Heart right ventricle (tissue), 16 donors: ENCODE measurements at regions not wholly inside any gene's neighbourhood (a gene's known extent, or its start where the extent isn't known, plus 50 kb on each side); places are given as distances from the start of the nearest gene placed in this dataset.

Source experiments
- ATAC-seq, 8 donors: fragments of 200-7000 bp; cut with Tn5 transposase; one replicate each; pipeline ENCODE4 v1.9.1; 2020; ENCODE audit warnings: mild to moderate bottlenecking in 8 of 8, moderate library complexity in 8 of 8, moderate number of reproducible peaks in 1 of 8
- DNase-seq, 2 donors: peaks; one replicate each; pipeline ENCODE4 v3.0.0-alpha.2; 2020
- H3K27ac ChIP-seq, 10 donors: fragments of 200-600 bp; sonication (generic) in 2 of 10; one replicate each; pipeline versions ENCODE4 v1.5.0 to v1.8.0; 2020 to 2022; ENCODE audit warnings: mild to moderate bottlenecking in 3 of 10
- H3K27me3 ChIP-seq, 7 donors: fragments of 200-600 bp; one replicate each; pipeline ENCODE4 v1.8.0; 2021 to 2022; ENCODE audit warnings: mild to moderate bottlenecking in 2 of 7
- H3K36me3 ChIP-seq, 9 donors: fragments of 200-600 bp; sonication (generic) in 1 of 9; one replicate each; pipeline versions ENCODE4 v1.5.0 to v1.8.0; 2020 to 2022; ENCODE audit warnings: mild to moderate bottlenecking in 2 of 9
- H3K4me1 ChIP-seq, 9 donors: fragments of 200-600 bp; sonication (generic) in 1 of 9; one replicate each; pipeline versions ENCODE4 v1.5.0 to v1.8.0; 2020 to 2022; ENCODE audit warnings: mild to moderate bottlenecking in 4 of 9
- H3K4me3 ChIP-seq, 10 donors: fragments of 200-600 bp; sonication (generic) in 2 of 10; one replicate each; pipeline versions ENCODE4 v1.5.0 to v1.8.0; 2020 to 2022; ENCODE audit warnings: mild to moderate bottlenecking in 7 of 10, moderate library complexity in 2 of 10
- H3K9me3 ChIP-seq, 11 donors: fragments of 200-600 bp in 10 of 11; sonication (generic) in 2 of 11; one replicate each; pipeline versions ENCODE4 v1.5.0 to v1.8.0; 2013 to 2022; ENCODE audit warnings: mild to moderate bottlenecking in 2 of 11, control low read depth in 1 of 11, moderate library complexity in 1 of 11
- CTCF ChIP-seq, 9 donors: fragments of 200-600 bp; sonication (generic) in 2 of 9; IDR thresholded peaks; one replicate each; pipeline versions ENCODE4 v1.5.0 to v1.8.0; 2021 to 2022; ENCODE audit warnings: antibody characterized with exemption in 9 of 9, mild to moderate bottlenecking in 5 of 9, moderate library complexity in 1 of 9
- WGBS, 2 donors: extraction: QIAGEN DNeasy Blood & Tissue Kit; methylation state at CpG; one replicate each; pipeline ENCODE4 v1.1.7; 2013; ENCODE audit warnings: inconsistent platforms in 1 of 2; 5-methylcytosine and 5-hydroxymethylcytosine counted together
- intact Hi-C, 10 donors: fragments of 100-400 bp; cut with DNase I; formaldehyde crosslinking; loops; one replicate each; pipeline versions ENCODE4 v1.11.1 to v1.14.2; 2022
- donor health status: Arrhythmogenic right ventricular cardiomyopathy.
- donor health status: ischemic (EF 13 %, LVEDD 7.1; RV severe dilation, severe dysfunction).
- donor health status: healthy with polysubstance abuse.
- donor health status: DM: no; HTN: yes; CAD: no.
- donor health status: DM: no; HTN: no; CAD: no.
- donor health status: ischemic (EF 25% LVEDD 6.9; RV normal size, moderate dysfunction).
- donor health status: ischemic (EF 25% LVEDD 5.7; RV mildly dilated, moderate dysfunction).
- donor health status: healthy.
- donor health status: DM: yes; HTN: yes; CAD: no.
- donor health status: Ischemic cardiomyopathy.
- donor health status: ischemic (EF 35%, LVEDD 5.7; RV mildly dilated, moderate dysfunction).
- donor health status: nonischemic (EF 11% LVEDD 7.7; RV severe dilation, severe dysfunction).
- donor health status: DM: yes; HTN: yes; CAD: no.
- donor health status: PGD.
- donor health status: ischemic (EF 29% LVEDD 5.4; RV normal size, mild dysfunction).
- donor health status: nonischemic (EF 23%, LVEDD 6.1; RV moderate dilation, normal function).

- no peak overlapping the region for H3K27ac ChIP-seq
- intact Hi-C loops, result no loop called here
- ATAC-seq, result no peak
- no peak for TF ChIP-seq CTCF (IDR thresholded peaks at IDR 0.05)
- no peak for DNase-seq
- no peaks in the 10 kb centered on the region for H3K9me3 ChIP-seq
- no peak overlapping the region for H3K4me3 ChIP-seq
- no peaks in the 10 kb centered on the region for H3K27me3 ChIP-seq
- H3K4me1 ChIP-seq, result no peaks in the 10 kb centered on the region
- H3K36me3 ChIP-seq, result no peaks in the 10 kb centered on the region
Observed at GRCh38 chr3:67846166-67846565, 191.8 kb upstream of the SUCLG2 start.

GRCh38 chr3:67832817-67833216, 178.4 kb upstream of the SUCLG2 start:
- Histone ChIP-seq H3K36me3 (no peaks in the 10 kb centered on the region), H3K9me3 (peaks cover 0 to 41% (median 0%) of the 10 kb centered on the region in 11 donors), H3K4me3 (no peak overlapping the region), H3K27me3 (no peaks in the 10 kb centered on the region), H3K27ac (no peak overlapping the region), H3K4me1 (no peaks in the 10 kb centered on the region)
- WGBS, 2 donors, result 70 to 72% methylated on average over 1 of the region's 1 CpG
- ATAC-seq, result no peak
- no peak for TF ChIP-seq CTCF (IDR thresholded peaks at IDR 0.05)
- intact Hi-C loops, result no loop called here
- DNase-seq, result no peak

- no peaks in the 10 kb centered on the region for H3K36me3 ChIP-seq
- no peak for TF ChIP-seq CTCF (IDR thresholded peaks at IDR 0.05)
- no peak overlapping the region for H3K27ac ChIP-seq
- H3K9me3 ChIP-seq, result peaks cover 0 to 41% (median 0%) of the 10 kb centered on the region in 11 donors
- no peaks in the 10 kb centered on the region for H3K4me1 ChIP-seq
- 71 to 81% methylated on average over 3 of the region's 3 CpGs for WGBS, 2 donors
- no peak for DNase-seq
- no peak overlapping the region for H3K4me3 ChIP-seq
- intact Hi-C loops, result no loop called here
- ATAC-seq, result no peak
- no peaks in the 10 kb centered on the region for H3K27me3 ChIP-seq
Observed at GRCh38 chr3:67831262-67831661, 176.8 kb upstream of the SUCLG2 start.

- WGBS, 2 donors, result 92 to 94% methylated on average over 1 of the region's 1 CpG
- Histone ChIP-seq H3K27me3 (no peaks in the 10 kb centered on the region), H3K9me3 (peaks cover 0 to 24% (median 0%) of the 10 kb centered on the region in 11 donors), H3K36me3 (no peaks in the 10 kb centered on the region), H3K27ac (no peak overlapping the region), H3K4me3 (no peak overlapping the region), H3K4me1 (no peaks in the 10 kb centered on the region)
- no peak for ATAC-seq
- no peak for DNase-seq
- intact Hi-C loops, result no loop called here
- TF ChIP-seq CTCF (IDR thresholded peaks at IDR 0.05), result no peak
Observed at GRCh38 chr3:67828486-67829010, 174.1 kb upstream of the SUCLG2 start.
